Ovary (tissue), 7 donors: ENCODE measurements at regions not wholly inside any gene's neighbourhood (a gene's known extent, or its start where the extent isn't known, plus 50 kb on each side); places are given as distances from the start of the nearest gene placed in this dataset.
A peak's percentile ranks its signal among the peaks of the same experiment; 100 is the strongest.

Source experiments
- DNase-seq, 5 donors: peaks; one replicate each; pipeline ENCODE4 v3.0.0-alpha.2; 2019 to 2020
- H3K27ac ChIP-seq, 2 donors: fragments of 200-600 bp; one replicate each; pipeline versions ENCODE4 v1.5.1 to v1.8.0; 2019 to 2022
- H3K27me3 ChIP-seq: fragments of 200-600 bp; one replicate; pipeline ENCODE4 v1.8.0; 2022
- H3K36me3 ChIP-seq: fragments of 200-600 bp; sonication (generic); one replicate; pipeline ENCODE4 v1.5.1; 2019
- H3K4me1 ChIP-seq: one replicate; pipeline ENCODE4 v1.8.1; 2013; ENCODE audit warnings: mild to moderate bottlenecking, moderate library complexity; ENCODE audit not compliant: insufficient read depth
- H3K4me3 ChIP-seq: fragments of 200-600 bp; sonication (generic); one replicate; pipeline ENCODE4 v1.5.1; 2017
- H3K9me3 ChIP-seq, 2 donors: fragments of 200-600 bp in 1 of 2; sonication (generic) in 1 of 2; one replicate each; pipeline versions ENCODE4 v1.5.1 to v1.8.1; 2013 to 2019; ENCODE audit warnings: mild to moderate bottlenecking in 1 of 2, moderate library complexity in 1 of 2
- CTCF ChIP-seq, 3 donors: fragments of 450-650 bp in 2 of 3; fragments of 200-600 bp in 1 of 3; IDR thresholded peaks; one replicate each; pipeline versions ENCODE4 v1.5.1 to v1.8.0; 2016 to 2022; ENCODE audit warnings: antibody characterized with exemption in 3 of 3, mild to moderate bottlenecking in 1 of 3
- EP300 ChIP-seq: sonication (generic); formaldehyde crosslinking; IDR thresholded peaks from one replicate; pipeline ENCODE4 v1.6.1; 2017; ENCODE audit warnings: antibody characterized with exemption
- POLR2A ChIP-seq: fragments of 450-650 bp; IDR thresholded peaks from one replicate; pipeline ENCODE4 v1.6.1; 2017; ENCODE audit warnings: antibody characterized with exemption, mild to moderate bottlenecking, moderate library complexity
- WGBS, 3 donors: extraction: QIAGEN DNeasy Blood & Tissue Kit in 1 of 3; methylation state at CpG; one replicate each; pipeline versions ENCODE4 v1.1.5 to v1.1.7; 2013 to 2017; 5-methylcytosine and 5-hydroxymethylcytosine counted together
- intact Hi-C, 4 donors: fragments of 100-400 bp; cut with DNase I; formaldehyde crosslinking; loops; one replicate each; pipeline versions ENCODE4 v1.11.0 to v1.15.1; 2022 to 2023
- donor health status: DM: no; HTN: no; CAD: no; lungs with moderate emphysema.
- donor health status: DM: no; HTN: no; CAD: no.
- donor health status: Bipolar disorder and iron deficiency.
- donor health status: DM: no; HTN: no; CAD: no.
- donor health status: DM: yes; HTN: yes; CAD: no.

GRCh38 chr5:82389347-82389746 lies 111.2 kb upstream of the RPS23 start:
- H3K27ac ChIP-seq, result no peak overlapping the region

GRCh38 chr5:82388181-82388580 lies 110.0 kb upstream of the RPS23 start:
- 59 to 65% (median 62%) methylated on average over 6 of the region's 6 CpGs for WGBS, 3 donors
- H3K4me3 ChIP-seq, result no peak overlapping the region
- H3K4me1 ChIP-seq, result peaks cover 10% of the 10 kb centered on the region
- no peaks in the 10 kb centered on the region for H3K9me3 ChIP-seq
- H3K36me3 ChIP-seq, result no peaks in the 10 kb centered on the region
- intact Hi-C loops, result no loop called here
- DNase-seq, result no peak
- H3K27me3 ChIP-seq, result no peaks in the 10 kb centered on the region
- no peak overlapping the region for H3K27ac ChIP-seq
- TF ChIP-seq CTCF (IDR thresholded peaks at IDR 0.05) (no peak), POLR2A (no peak)

More at GRCh38 chr5:82389347-82389746, 111.2 kb upstream of the RPS23 start:
- H3K27me3 ChIP-seq, result no peaks in the 10 kb centered on the region
- H3K36me3 ChIP-seq, result no peaks in the 10 kb centered on the region
- TF ChIP-seq EP300, result no peak
- TF ChIP-seq POLR2A, result no peak
- TF ChIP-seq CTCF (IDR thresholded peaks at IDR 0.05), result no peak
- intact Hi-C loops, result no loop called here
- DNase-seq, result no peak
- H3K4me1 ChIP-seq, result peaks cover 8% of the 10 kb centered on the region
- no peaks in the 10 kb centered on the region for H3K9me3 ChIP-seq
- 95 to 97% (median 96%) methylated on average over 2 of the region's 2 CpGs for WGBS, 3 donors
- no peak overlapping the region for H3K4me3 ChIP-seq

- 36 to 46% (median 45%) methylated on average over 5 of the region's 5 CpGs for WGBS, 3 donors
- intact Hi-C loops, result no loop called here
- DNase-seq, result no peak
- Histone ChIP-seq H3K4me3 (no peak overlapping the region), H3K36me3 (no peaks in the 10 kb centered on the region), H3K9me3 (no peaks in the 10 kb centered on the region), H3K4me1 (peaks cover 10% of the 10 kb centered on the region), H3K27me3 (no peaks in the 10 kb centered on the region), H3K27ac (no peak overlapping the region)
- TF ChIP-seq CTCF (IDR thresholded peaks at IDR 0.05) (no peak), EP300 (no peak), POLR2A (no peak)
These were observed 109.6 kb upstream of the RPS23 start for GRCh38 chr5:82387819-82388166.

- TF ChIP-seq EP300, result no peak
- no peak for TF ChIP-seq POLR2A
- no peak for TF ChIP-seq CTCF (IDR thresholded peaks at IDR 0.05)
- WGBS, 3 donors, result 25 to 39% (median 33%) methylated on average over 8 of the region's 8 CpGs
- intact Hi-C loops, result no loop called here
- H3K4me3 ChIP-seq, result no peak overlapping the region
- DNase-seq, result peak in 1 of 5 donors; percentile 39
- H3K4me1 ChIP-seq, result peaks cover 10% of the 10 kb centered on the region
- no peaks in the 10 kb centered on the region for H3K36me3 ChIP-seq
- H3K9me3 ChIP-seq, result no peaks in the 10 kb centered on the region
- H3K27me3 ChIP-seq, result no peaks in the 10 kb centered on the region
- no peak overlapping the region for H3K27ac ChIP-seq
These were observed 109.1 kb upstream of the RPS23 start for GRCh38 chr5:82387001-82387818.
